ENCODE measurements at regions not wholly inside any gene's neighbourhood (a gene's known extent, or its start where the extent isn't known, plus 50 kb on each side); places are given as distances from the start of the nearest gene placed in this dataset.
"Not testable (repeated sequence)": the region's sequence is repeated elsewhere in the genome, so short reads cannot be mapped to it uniquely, and the experiment has no call there.

DNA sequence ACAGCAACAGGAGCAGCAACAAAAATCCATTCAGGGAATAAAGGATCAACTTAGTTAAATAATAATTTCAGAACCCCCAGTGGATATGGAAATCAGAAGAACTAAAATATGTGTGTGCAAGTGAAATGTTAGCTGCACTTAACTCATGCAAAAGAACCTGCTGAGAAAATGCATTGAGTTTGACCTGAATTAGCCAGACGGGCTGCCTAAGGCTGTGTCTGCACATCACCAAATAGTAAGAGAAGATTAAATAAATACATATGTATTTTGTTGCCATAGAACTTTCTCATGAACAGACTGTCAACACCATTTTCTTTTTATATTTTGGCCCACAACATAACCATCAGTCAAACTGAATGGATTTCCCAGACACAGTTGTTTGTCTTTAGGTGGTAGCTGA is 262.0 kb upstream of the PIK3C3 start:
- DNase-seq (ENCODE audit: low read depth), result no peak

DNA sequence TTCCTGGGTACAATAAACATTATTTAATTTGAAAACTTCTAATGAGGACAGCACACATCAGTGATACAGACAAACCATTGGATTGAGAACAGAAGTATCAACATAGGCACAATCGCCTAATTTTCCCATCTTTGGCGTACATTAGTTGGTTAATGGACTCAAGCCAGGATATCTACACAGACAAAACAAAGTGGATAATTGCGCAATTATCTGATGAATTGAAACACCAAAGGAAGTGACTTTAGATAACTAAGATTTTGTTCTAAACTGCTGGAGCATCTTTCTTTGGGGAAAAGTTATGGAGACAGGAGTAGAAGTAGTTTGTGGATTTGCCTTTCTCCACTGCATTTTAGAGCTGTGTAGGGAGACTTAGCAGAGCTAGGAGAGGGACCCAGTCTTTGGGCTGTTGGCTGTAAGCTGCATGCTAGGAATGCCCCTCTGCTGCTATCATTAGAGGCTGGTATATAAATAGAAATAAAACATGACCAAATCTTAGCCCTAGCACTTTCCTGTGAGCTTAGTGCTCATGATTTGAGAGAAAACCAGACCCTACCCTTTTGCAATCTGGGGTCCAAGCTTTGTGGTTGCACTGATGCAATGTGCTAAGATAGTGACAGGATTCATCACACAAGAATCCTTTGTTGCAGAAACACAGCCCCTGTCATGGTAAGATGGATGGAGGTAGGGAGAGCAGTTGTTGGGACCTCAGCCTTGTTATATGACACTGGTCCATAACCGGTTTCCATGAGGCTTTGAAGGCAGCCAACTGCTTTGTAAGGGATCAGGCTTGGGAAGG is 264.5 kb upstream of the PIK3C3 start:
- no peak for DNase-seq (ENCODE audit: low read depth)

DNA sequence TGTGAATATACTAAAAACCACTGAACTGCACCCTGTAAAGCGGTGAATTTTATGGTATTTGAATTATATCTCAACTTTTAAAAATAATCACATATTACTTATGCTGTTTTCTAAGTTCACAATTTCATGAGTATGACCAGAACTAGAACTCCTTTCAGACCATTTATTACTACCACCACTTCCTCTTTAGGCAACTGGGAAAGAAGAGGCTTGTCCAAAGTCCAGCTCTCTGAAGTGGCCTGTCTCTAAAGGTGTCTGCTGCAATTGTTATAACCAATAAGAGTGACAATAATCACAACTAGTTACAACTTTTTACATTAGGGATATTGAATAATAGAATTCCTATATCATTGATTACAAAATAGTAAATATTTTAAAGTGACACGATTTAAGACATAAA is 267.9 kb upstream of the PIK3C3 start:
- no peak for DNase-seq (ENCODE audit: low read depth)

DNA sequence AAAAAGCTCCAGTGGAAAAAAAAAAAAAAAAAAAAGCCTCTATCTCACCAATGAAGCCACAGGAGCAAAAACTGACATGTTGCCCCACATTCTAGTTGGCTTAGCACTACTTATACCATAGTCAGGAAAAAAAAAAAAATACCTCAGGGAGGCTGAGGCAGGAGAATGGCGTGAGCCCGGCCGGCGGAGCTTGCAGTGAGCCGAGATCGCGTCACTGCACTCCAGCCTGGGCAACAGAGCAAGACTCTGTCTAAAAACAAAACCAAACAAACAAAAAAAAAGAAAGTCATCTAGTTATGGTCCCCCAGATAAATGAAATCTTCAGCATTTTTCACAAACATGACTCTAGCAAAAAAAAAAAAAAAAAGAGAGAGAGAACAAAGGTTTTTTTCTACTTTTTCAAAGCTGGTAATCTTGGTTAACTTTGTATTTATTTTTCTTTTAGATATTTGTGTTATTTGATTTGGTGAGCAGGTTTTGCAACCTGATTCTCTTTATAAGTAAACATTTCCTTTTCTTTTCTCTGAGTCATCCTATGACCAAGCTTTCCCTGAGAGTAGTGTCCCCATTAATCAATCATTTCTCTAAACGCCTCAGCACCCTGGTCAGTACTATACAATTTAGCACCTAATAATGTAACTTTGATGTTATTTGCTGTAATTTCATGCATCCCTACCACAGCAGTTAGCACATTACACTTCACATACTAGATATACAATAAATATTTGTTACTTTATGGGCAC is 273.7 kb upstream of the PIK3C3 start:
- no peak for DNase-seq (ENCODE audit: low read depth)

DNA sequence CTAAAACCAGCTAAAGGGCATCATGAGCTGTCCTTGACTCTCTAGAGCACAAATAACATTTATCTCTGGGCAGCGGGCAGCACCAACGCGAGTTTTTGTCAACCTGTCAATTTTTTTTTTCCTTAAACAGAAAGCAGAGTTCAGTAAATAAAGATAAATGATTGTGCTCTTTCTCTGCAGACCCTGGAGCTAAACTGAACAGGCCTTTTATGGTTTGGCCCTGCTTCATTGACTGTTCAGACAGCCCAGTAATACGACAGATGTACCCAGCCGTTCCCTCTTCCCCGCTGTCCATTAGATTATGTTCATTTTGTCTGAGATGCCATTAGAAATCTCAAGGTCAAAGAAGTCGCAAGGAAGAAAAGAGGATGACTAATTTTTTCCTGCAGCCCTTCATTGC is 280.5 kb upstream of the PIK3C3 start:
- no peak for DNase-seq (ENCODE audit: low read depth)

DNA sequence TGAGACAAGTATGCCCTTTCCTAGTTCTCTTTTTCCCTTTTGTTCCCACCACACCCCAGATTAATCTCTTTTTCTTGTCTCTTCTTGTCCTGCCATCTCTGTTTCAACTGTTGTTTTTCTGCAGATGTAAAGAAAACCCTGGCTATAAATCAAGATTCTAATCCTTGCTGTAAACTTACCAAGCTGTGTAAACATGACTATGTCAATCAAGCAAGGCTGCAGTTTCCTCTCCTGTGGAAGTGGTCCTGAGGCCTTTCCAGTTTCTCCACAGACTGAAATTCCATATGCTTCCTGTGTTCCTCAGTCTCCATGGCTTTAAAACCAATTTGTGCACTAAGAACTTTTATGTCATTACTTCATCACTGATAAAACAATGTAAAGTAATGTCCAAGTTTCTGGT is 288.8 kb upstream of the PIK3C3 start:
- no peak for DNase-seq (ENCODE audit: low read depth)

DNA sequence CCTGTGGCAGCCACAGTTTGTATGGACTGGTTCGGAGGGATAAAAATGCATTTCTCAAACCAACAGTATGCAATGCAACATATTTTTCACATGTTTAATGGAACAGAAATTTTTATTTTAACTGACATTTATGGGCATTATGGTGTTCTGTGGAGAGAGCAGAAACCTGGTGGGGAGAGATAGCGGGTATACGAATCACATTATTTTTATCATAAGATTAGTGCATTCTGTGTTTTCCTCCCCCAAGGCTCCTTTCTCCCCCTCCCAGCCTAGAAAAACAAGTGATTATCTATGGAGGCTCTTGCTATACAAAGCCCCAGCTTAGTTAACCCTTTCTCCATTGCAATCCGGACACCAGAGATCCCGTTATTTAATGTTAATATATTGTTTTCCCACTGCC is 289.8 kb upstream of the PIK3C3 start:
- DNase-seq (ENCODE audit: low read depth), result no peak

DNA sequence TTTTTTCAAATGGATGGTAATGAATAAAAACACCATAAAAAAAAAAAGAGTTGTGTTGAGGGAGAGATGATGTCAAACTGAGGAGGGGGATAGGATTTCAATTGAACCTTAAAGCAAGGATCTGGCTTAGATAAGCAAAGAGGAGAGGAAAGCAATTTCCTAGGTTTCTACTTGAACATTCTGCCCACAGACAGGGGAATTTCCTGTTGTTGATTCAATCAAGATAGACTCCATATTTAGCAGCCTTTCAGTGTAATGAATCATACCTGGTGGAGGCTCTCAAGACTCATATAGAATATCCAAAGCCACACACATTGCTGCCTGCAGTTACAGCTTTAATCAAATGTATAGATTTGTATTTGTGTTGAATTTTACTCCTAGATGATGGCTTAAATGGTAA is 294.4 kb upstream of the PIK3C3 start:
- DNase-seq (ENCODE audit: low read depth), result no peak

DNA sequence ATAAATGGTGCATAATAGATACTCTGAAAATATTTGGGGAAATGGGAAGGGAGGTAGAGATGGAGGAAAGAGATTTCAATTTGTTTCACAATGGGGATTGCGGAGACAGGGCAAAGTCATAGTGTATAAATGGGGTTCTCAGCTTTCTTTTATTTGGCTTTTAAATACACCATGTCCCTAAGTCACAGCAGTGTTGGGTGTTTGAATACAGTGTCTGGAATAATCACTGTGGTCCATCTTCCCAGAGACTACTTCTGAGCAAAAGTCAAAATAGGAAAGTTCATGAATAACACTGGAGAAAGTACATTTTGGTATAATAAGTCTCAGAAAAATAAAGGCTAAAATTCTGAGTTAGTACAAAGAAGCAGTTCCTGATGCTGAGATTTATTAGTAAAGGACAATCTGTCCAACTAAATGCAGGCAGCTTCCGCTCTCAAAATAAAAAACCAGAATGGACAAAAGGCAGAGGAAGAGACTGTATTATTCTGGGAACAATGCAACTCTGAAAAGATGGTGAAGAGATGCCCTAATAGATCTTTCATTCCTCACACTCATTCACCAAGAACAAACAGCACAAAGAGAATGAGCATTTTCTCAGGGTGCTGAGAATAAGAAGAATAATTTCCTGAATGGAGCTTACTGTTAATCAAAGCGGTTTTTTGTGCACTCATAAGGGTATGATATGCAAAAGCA is 295.4 kb upstream of the PIK3C3 start:
- no peak for DNase-seq (ENCODE audit: low read depth)

DNA sequence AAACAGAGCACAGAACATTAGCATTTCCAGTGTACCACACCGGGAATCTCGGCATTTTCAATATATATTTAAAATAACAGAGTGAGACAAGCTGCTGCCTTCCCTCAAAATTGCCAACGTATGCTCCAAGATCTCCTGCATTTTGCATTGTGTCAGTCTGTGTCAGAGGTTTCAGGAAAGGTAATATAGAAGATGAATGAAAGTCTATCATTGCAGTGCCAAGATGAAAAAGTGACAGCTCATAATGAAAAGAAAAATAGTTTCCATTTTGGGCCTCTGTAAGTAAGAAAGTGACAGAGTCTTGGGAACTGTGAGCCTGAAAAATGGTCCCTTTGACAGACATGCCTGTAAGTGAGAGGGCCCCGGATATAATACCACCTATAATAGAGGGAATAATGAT is 297.8 kb upstream of the PIK3C3 start:
- DNase-seq (ENCODE audit: low read depth), result no peak

DNA sequence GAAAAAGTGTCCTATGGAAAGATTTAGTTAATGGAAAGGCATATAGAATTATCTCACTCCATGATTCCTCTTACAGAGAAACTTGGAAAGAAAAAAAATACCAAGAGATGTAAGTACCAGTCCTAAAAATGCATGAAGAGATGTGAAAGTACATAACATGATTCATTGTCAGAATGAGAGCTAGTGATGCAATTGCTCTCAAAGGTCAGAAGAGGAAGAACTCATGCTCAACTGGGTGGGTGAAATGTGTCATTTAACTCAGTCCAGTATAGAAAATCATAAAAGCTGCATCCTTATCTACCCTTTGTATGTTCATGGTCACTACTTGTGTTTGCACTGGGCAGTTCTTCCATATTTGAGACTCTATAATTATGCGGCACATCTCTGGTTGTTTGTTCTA is 300.0 kb upstream of the PIK3C3 start:
- DNase-seq (ENCODE audit: low read depth), result no peak

DNA sequence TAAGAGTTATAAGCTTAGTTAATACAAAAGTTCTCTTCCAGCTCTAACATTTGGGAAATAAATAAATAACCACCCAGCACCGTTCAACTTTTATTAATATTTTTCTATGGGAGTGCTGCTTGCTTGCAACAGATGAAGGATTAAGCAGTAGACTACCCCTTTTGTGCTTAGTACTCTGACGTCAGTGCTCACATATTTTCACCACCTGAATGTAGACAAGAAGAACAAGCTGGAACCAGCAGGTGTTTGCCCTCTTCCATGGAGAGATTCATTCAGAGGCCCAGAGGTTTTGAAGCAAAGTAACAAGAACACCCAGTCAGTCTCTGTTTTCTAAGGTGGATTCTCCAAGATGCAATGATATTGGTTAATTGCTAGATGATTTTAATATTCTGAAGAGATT is 307.1 kb upstream of the PIK3C3 start:
- DNase-seq (ENCODE audit: low read depth), result no peak

DNA sequence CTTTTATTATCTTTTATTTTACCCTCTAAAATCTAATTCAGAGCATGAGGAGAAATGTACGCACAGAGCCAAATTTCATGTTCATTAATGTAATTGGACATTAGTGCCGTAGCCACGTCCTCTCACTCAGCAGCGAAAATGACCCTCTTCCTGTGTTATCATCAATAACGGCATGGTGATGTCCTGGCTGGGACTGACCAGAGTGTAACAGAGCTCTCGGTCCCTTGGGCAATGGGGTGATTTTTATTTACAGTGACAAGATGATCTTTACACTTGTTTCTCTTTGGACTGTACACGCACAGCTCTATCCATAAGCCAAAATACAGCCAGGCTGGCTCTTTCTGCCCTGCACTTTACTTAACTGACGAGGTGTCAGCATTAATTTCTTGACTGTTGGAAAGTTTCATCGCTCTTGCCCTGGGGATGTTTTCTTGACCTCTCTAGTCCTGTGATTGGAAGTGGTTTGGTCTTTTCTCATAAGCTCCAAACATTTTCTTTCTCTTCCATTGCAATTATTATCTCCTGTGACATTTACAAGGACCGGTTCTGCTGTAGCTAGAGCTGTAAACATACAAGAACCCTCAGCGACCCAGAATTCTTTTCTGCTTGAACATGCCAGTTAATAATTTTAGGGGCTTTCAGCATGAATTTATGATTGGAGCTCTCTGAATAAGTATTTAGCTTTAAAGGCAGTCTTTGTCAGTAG is 308.0 kb upstream of the PIK3C3 start:
- DNase-seq (ENCODE audit: low read depth), result no peak

DNA sequence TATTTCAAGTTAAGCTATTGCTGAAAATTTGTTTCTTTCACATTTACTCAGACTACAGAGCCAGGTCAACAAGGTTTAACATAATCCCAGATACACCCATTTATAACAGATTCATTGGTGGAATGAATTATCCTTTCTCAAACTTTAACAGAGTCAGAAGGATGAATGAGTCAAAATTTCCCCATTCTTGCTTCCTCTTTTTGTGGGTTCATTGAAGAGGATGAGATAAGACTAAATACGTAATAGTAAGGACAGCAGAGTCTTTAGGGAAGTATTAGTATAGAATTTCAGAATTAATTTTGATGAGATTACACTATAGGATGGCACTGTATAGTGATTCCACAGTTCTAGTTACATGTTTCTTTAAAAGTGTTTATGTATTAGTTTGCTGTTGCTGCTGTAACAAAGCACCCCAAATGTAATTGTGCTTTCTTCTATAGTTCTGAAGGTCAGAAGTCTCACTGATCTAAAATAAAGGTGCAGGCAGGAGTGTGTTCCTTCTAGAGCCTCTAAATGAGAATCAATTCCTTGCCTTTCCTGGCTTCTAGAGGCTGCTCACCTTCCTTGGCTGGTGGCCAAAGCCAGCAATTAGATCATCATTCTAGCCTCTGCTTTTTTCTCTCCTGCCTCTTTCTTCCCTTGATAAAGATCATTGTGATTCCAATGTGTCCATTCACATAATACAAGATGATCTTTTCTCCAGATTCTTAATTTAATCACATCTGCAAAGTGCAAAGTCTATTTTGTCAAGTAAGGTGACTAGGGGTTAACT is 309.3 kb upstream of the PIK3C3 start:
- no peak for DNase-seq (ENCODE audit: low read depth)

DNA sequence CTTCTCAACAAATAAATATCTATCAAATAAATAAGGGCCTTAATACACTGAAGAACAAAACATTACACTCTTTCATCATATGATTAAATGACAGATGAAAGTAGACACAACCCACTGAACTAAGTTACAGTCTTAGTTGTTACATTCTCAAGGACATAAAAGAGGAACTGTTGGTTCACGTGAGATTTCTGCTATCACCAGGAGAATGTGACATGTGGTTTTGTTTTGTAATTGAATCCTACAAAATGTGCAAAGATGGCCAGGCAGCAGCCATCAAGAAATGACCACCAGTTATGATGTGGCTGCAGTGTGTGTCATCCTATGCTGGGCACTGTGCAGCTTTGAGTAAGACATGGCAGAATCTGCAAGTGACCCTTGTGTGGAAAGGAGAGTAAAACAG is 310.6 kb upstream of the PIK3C3 start:
- no peak for DNase-seq (ENCODE audit: low read depth)

DNA sequence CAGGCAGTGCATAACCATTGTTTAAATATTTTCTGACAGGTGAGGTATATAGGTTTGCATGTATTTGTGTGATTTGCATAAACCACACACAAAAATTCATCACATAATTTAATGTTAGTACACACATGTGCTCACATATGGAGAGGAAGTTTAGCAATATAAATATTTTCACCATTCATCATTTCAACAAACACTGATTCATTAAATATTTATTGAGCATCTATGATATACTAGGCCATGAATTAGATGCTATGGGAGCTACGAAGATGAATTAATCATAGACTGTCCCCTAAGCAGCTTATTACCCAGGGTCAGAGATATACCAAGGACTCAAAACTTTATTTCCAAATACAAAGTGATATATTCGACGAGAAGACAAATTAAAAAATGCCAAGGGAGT is 311.6 kb upstream of the PIK3C3 start:
- DNase-seq (ENCODE audit: low read depth), result no peak

DNA sequence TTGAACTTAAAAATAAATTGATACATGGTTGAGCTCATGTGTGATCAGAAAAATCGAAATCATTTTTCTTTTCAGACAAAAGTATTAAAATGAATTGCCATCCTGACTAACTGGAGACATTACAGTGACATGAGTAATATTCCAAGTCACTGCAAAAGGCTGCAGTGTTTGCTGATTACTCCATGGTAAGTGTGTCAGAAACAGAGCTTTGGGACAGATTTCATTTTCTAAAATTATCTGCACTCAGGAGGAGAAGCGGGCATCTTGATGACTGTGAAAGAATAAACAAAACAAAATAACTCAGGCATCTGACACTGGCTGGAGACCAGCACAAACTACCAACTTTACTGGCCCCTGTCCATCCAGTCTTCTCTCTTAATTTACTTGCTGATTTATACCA is 312.3 kb upstream of the PIK3C3 start:
- DNase-seq (ENCODE audit: low read depth), result no peak

DNA sequence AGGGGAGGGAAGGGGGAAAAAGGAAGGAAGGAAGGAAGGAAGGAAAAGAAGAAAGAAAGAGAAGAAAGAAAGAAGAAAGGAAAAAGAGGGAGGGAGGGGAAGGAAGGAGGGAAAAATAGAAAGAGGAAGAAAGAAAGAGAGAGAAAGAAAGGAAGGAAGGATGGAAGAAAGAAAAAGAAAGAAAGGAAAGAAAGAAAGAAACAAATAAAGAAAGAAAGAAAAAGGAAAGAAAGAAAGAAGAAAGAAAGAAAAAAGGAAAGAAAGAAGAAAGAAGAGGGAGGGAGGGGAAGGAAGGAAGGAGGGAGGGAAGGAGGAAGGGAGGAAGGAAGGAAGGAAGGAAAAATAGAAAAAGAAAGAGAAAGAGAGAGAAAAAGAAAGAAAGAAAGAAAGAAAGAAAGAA is 315.8 kb upstream of the PIK3C3 start:
- no peak for DNase-seq (ENCODE audit: low read depth)

DNA sequence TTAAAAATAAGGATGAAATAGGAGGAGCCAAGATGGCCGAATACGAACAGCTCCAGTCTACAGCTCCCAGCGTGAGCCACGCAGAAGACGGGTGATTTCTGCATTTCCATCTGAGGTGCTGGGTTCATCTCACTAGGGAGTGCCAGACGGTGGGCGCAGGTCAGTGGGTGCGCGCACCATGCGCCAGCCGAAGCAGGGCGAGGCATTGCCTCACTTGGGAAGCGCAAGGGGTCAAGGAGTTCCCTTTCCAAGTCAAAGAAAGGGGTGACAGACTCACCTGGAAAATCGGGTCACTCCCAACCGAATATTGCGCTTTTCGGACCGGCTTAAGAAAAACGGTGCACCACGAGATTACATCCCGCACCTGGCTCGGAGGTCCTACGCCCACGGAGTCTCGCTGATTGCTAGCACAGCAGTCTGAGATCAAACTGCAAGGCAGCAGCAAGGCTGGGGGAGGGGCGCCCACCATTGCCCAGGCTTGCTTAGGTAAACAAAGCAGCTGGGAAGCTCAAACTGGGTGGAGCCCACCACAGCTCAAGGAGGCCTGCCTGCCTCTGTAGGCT is 323.2 kb upstream of the PIK3C3 start:
- not testable (repeated sequence) for DNase-seq (ENCODE audit: low read depth)

DNA sequence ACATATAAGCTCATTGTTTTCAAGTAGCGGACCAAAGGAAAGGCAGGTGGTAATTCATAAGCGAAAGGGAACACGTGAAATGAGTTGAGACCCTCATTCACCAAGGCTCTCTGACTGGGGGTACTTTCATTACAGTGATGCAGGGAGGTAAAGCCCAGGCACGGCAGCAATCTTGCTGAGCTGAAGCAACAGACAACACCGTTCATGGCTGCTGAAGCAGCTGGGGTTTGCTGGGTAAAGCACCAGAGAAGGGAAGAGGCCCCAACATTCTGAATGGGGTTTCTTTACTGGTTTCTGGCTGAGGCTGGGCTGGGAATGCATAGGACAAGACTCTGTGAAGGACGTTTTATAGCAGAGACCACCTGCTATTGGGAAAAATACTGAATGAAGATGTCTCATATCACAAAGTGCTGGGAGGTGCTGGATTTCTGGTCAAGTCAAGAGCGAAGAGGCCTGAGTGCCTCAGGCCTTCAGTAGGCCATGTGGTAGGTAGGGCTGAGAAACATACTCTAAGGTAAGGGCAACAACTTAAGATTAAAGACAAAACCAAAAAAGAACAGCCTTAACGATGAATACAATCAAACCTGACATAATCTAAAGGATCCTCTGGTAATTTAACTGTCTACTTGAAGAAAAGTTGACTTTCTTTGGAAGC is 324.7 kb upstream of the PIK3C3 start:
- DNase-seq (ENCODE audit: low read depth), result no peak

DNA sequence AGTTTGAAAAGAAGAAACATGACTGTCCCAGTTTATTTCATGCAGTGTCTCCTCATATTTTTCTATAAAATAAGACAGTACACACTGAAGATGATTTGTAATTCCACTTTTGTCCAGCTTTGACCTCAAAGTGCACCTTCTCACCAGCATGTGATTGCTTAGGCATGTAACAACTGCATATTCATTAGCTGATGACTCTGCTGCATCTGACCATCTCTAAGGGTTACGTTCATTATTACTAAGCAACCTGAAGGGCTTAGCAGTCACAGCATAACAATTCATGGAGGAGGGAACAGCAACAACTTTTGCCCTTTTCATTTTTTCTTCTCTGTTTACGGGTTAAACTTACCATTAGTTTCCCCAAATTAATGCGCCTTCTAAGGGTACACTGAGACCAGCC is 330.6 kb upstream of the PIK3C3 start:
- no peak for DNase-seq (ENCODE audit: low read depth)
